ELR (cell line): ENCODE measurements at regions not wholly inside any gene's neighbourhood (a gene's known extent, or its start where the extent isn't known, plus 50 kb on each side); places are given as distances from the start of the nearest gene placed in this dataset.
A peak's percentile ranks its signal among the peaks of the same experiment; 100 is the strongest.

Source experiments
- DNase-seq: peaks from one replicate; pipeline ENCODE4 v3.0.0-alpha.2; 2015; ENCODE audit warnings: low read depth

- DNase-seq, result no peak
These were observed 133.8 kb downstream of the TMEM38B start for GRCh38 chr9:105828171-105828570.

DNA sequence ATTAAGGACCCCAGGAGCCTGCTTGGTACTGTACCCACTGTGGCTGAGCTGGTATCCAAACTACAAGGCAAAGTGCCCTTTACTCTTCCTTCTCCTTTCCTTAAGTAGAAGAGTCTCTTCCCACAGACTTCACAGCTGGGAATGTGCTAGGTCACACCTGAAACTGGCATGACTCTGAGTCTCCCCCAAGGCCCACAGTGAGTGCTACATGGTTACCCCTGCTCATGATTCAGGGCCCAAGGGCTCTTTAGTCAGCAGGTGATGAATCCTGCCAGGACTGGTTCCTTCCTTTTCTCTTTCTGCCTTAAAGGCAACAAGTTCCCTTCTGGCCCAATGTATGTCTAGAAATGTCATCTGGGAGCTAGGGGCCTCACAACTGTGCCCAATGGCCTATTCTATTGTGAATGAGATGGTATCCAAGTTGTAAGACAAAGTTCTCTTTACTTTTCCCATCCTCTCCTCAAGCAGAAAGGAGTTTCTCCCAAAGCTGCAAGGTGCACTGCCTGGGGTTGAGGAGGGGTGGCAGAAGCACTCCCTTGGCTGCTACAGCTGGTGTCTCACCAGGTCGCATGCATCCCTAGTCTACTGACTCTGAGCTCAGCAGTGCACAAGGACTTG is 134.4 kb downstream of the TMEM38B start:
- peak; percentile 6 for DNase-seq

DNA sequence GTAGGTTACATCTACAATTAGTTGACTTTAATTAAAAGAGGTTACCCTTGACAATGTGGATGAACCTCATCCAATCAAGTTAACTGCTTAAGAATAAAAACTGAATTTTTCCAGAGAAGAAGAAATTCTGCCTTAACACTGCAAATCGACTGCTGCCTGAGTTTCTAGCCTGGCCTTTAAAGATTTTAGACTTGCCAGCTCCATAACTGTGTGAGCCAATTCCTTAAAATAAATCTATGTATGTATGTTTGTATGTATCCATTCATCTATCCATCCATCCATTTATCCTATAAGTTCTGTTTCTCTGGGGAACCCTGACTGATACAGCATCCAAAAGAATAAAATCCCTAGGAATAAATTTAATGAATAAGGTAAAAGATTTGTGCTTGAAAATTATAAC is 136.1 kb downstream of the TMEM38B start:
- DNase-seq, result no peak

- peak; percentile 48 for DNase-seq
These were observed 137.9 kb downstream of the TMEM38B start for GRCh38 chr9:105832096-105832710.

DNA sequence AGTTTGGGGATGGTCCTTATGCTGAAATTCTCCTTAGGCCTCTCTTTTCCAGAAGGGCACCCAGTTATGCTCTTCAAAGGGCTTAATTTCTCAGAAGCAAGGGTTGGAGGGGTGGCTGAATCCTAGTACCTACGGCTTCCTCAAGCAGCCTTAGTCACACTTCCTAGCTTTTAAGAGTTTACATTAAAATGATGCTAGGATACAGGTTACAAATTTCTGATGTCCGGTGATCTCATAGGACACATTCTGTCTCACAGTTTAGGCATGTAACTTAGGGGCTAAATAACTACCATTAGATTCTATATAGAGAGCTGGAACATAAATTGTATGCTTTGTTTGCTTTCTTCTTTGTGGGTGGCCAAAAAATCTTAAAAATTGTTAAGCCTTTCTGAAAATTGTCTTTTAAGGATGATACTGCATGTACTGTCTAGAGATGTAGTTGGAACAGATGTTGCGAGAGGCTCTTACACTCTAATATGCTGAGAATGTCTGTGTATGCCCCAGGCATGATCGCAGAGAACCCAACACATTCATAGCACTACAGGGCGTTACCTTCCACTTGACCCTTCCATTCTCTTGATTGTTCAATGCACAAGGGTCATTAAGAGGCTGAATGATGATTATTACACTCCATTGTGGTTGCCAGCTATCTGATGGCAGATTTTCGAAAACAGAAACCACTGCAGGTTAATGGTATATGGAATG is 139.1 kb downstream of the TMEM38B start:
- DNase-seq, result peak; percentile 82

- DNase-seq, result no peak
These were observed 140.1 kb downstream of the TMEM38B start for GRCh38 chr9:105834404-105834803.

GRCh38 chr9:105835721-105836120 is 141.4 kb downstream of the TMEM38B start:
- DNase-seq, result no peak

DNA sequence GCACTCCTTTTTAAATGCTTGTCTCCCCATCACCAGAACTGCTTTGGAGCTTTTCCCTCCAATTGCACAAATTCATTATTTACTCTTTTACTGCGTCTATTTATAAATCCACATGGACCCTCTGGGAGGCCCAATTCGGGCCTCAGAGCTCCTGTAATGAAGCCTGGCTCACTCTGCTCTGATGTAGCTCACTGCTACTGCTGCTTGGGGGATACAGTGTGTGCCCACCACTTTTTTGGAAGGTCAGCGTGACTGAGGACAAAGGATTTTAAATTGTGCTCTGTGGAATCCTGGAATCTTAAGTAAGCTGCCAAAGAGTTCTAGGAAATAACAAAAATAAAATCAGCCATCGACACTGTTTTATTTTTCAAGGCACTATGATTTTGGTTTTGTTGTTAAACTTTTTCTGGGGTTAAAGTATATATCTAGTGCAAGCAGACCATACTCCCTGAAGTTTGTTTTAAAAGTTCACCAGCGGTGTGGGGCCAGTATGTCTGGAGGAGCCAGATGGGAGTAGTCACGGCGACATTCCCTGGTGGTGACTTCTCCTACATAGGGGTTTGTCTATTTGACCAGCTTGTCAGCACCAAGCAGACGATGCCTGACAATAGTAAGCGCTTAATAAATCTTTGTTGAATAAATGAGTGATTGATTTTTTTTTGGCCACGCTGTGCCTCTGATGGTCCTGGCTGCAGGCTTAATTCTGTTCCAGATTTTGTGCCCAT is 142.8 kb downstream of the TMEM38B start:
- no peak for DNase-seq

GRCh38 chr9:105841562-105841961 is 147.2 kb downstream of the TMEM38B start:
- no peak for DNase-seq

DNA sequence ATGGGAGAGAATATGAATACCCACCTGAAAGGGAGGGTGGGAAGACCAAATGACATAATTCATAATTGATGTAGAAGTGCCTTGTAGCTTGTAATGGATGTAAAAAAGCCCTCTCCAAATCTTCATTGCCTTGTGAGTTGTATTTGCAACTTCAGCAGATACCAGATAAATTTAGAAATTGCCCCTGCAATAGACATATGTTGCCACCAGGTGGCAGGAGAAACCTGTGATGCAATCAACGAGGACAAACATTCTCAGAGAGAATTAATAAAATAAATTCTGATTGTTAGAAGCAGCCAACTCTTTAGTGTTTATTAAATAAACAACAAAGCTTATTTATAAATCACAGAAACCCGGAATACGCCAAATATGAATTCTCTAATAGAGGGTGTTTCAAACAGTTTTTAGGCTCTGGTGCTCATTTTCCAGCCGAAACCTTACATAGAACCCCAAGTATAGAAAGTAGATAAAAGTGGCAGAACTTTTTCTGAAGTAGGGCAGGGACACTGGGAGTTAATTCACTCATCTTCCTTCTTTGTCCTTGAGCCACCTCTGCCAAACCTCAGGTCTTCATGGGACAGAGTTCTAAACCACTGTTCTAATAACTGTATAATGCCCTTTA is 147.8 kb downstream of the TMEM38B start:
- peak; percentile 59 for DNase-seq

GRCh38 chr9:105846825-105847224 is 152.5 kb downstream of the TMEM38B start:
- no peak for DNase-seq

GRCh38 chr9:105850852-105851500 is 156.6 kb downstream of the TMEM38B start:
- DNase-seq, result no peak

GRCh38 chr9:105854026-105854782 is 159.9 kb downstream of the TMEM38B start:
- DNase-seq, result no peak

- DNase-seq, result no peak
These were observed 160.7 kb downstream of the TMEM38B start for GRCh38 chr9:105854783-105855724.

DNA sequence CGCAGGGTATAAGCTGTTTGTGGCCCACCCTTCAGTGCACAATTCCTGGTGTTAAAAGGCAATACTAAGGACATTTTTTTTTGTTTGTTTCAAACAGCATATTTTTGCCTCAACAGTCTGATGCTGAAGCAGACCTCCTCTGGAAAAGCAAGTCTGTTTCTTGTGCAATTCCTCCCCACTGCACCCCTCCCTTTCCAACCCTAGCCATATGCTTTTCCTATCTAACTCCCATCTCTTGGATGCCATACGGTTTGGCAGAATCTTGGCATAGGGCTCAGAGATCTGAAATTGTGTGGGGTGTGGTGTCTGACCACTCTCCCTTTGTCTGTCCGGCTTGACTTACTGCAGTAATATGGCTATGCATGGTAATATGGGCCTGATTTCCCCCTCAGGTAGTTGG is 161.6 kb downstream of the TMEM38B start:
- DNase-seq, result no peak

GRCh38 chr9:105858006-105858690 is 163.8 kb downstream of the TMEM38B start:
- no peak for DNase-seq

DNA sequence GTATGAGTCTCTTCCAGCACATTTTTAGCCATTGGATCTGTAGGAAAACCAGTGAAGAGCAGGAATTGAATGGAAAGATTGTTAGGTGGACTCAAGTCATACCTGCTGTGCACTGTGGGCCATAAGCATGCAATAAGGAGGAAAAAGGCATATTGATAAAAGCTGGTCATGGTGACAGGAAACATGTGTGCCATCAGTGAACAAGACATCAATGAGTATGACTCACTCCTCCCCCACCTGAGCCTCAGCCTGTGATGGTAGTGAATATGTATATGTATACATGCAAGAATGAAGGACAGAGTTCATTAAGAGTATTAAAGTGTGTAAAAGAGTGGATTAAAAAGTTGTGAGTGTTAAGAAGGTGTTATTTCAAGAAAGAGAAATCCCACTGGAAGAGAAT is 164.5 kb downstream of the TMEM38B start:
- no peak for DNase-seq

- DNase-seq, result peak; percentile 29
These were observed 165.2 kb downstream of the TMEM38B start for GRCh38 chr9:105859428-105860091.

- peak; percentile 53 for DNase-seq
These were observed 166.2 kb downstream of the TMEM38B start for GRCh38 chr9:105860516-105860915.
